ENCODE measurements at regions not wholly inside any gene's neighbourhood (a gene's known extent, or its start where the extent isn't known, plus 50 kb on each side); places are given as distances from the start of the nearest gene placed in this dataset.
A peak's percentile ranks its signal among the peaks of the same experiment; 100 is the strongest.
"Not testable (repeated sequence)": the region's sequence is repeated elsewhere in the genome, so short reads cannot be mapped to it uniquely, and the experiment has no call there.

GRCh38 chr6:121678245-121678644 lies 242.8 kb downstream of the GJA1 start:
- Mint-ChIP-seq H3K4me1 (no peaks in the 10 kb centered on the region), H3K27ac (no peak overlapping the region), H3K36me3 (no peaks in the 10 kb centered on the region), H3K27me3 (no peaks in the 10 kb centered on the region), H3K9me3 (ENCODE audit: low read depth) (no peaks in the 10 kb centered on the region), H3K4me3 (no peak overlapping the region)
- CTCF ChIA-PET: no interaction called here
- ATAC-seq (no peak), DNase-seq (no peak)

- no peaks in the 10 kb centered on the region for H3K4me1 Mint-ChIP-seq
- no peak overlapping the region for H3K27ac Mint-ChIP-seq
- DNase-seq: no peak
- no peaks in the 10 kb centered on the region for H3K27me3 Mint-ChIP-seq
- no peak overlapping the region for H3K4me3 Mint-ChIP-seq
- CTCF ChIA-PET: no interaction called here
- ATAC-seq: no peak
- H3K36me3 Mint-ChIP-seq: no peaks in the 10 kb centered on the region
- H3K9me3 Mint-ChIP-seq (ENCODE audit: low read depth): no peaks in the 10 kb centered on the region
Observed at GRCh38 chr6:121680058-121680457, 244.6 kb downstream of the GJA1 start.

GRCh38 chr6:121682666-121683065 lies 247.2 kb downstream of the GJA1 start:
- Mint-ChIP-seq H3K9me3 (ENCODE audit: low read depth) (no peaks in the 10 kb centered on the region), H3K27ac (no peak overlapping the region), H3K27me3 (no peaks in the 10 kb centered on the region), H3K4me1 (no peaks in the 10 kb centered on the region), H3K36me3 (no peaks in the 10 kb centered on the region), H3K4me3 (no peak overlapping the region)
- CTCF ChIA-PET: no interaction called here
- ATAC-seq (no peak), DNase-seq (no peak)

- CTCF ChIA-PET; H3K27ac Mint-ChIP-seq; H3K4me1 Mint-ChIP-seq; H3K27me3 Mint-ChIP-seq; ATAC-seq; H3K36me3 Mint-ChIP-seq; H3K4me3 Mint-ChIP-seq; H3K9me3 Mint-ChIP-seq (ENCODE audit: low read depth); DNase-seq: not testable (repeated sequence)
Observed at GRCh38 chr6:121685806-121686205, 250.4 kb downstream of the GJA1 start.

- no peak overlapping the region for H3K27ac Mint-ChIP-seq
- ATAC-seq (no peak), DNase-seq (no peak)
- no peaks in the 10 kb centered on the region for H3K9me3 Mint-ChIP-seq (ENCODE audit: low read depth)
- H3K4me1 Mint-ChIP-seq: no peaks in the 10 kb centered on the region
- no peaks in the 10 kb centered on the region for H3K27me3 Mint-ChIP-seq
- no peaks in the 10 kb centered on the region for H3K36me3 Mint-ChIP-seq
- CTCF ChIA-PET: no interaction called here
- H3K4me3 Mint-ChIP-seq: peak overlapping the region; percentile 11
Observed at GRCh38 chr6:121686611-121687023, 251.2 kb downstream of the GJA1 start.

- no peaks in the 10 kb centered on the region for H3K4me1 Mint-ChIP-seq
- no peak overlapping the region for H3K27ac Mint-ChIP-seq
- DNase-seq: no peak
- no peaks in the 10 kb centered on the region for H3K36me3 Mint-ChIP-seq
- no peaks in the 10 kb centered on the region for H3K27me3 Mint-ChIP-seq
- ATAC-seq: no peak
- no peak overlapping the region for H3K4me3 Mint-ChIP-seq
- CTCF ChIA-PET: no interaction called here
- no peaks in the 10 kb centered on the region for H3K9me3 Mint-ChIP-seq (ENCODE audit: low read depth)
Observed at GRCh38 chr6:121688974-121689373, 253.5 kb downstream of the GJA1 start.

GRCh38 chr6:121691126-121691551 lies 255.7 kb downstream of the GJA1 start:
- DNase-seq (no peak), ATAC-seq (no peak)
- H3K4me1 Mint-ChIP-seq: no peaks in the 10 kb centered on the region
- no peak overlapping the region for H3K4me3 Mint-ChIP-seq
- CTCF ChIA-PET: no interaction called here
- H3K27ac Mint-ChIP-seq: no peak overlapping the region
- no peaks in the 10 kb centered on the region for H3K27me3 Mint-ChIP-seq
- H3K36me3 Mint-ChIP-seq: no peaks in the 10 kb centered on the region
- no peaks in the 10 kb centered on the region for H3K9me3 Mint-ChIP-seq (ENCODE audit: low read depth)

GRCh38 chr6:121694389-121694788 lies 258.9 kb downstream of the GJA1 start:
- ATAC-seq (no peak), DNase-seq (no peak)
- H3K27me3 Mint-ChIP-seq: no peaks in the 10 kb centered on the region
- no peak overlapping the region for H3K4me3 Mint-ChIP-seq
- CTCF ChIA-PET: no interaction called here
- H3K36me3 Mint-ChIP-seq: no peaks in the 10 kb centered on the region
- peaks cover 2% of the 10 kb centered on the region for H3K9me3 Mint-ChIP-seq (ENCODE audit: low read depth)
- H3K27ac Mint-ChIP-seq: no peak overlapping the region
- no peaks in the 10 kb centered on the region for H3K4me1 Mint-ChIP-seq

GRCh38 chr6:121694801-121695251 lies 259.4 kb downstream of the GJA1 start:
- no peak overlapping the region for H3K4me3 Mint-ChIP-seq
- CTCF ChIA-PET: no interaction called here
- no peaks in the 10 kb centered on the region for H3K36me3 Mint-ChIP-seq
- no peak for DNase-seq
- peaks cover 2% of the 10 kb centered on the region for H3K9me3 Mint-ChIP-seq (ENCODE audit: low read depth)
- H3K27ac Mint-ChIP-seq: no peak overlapping the region
- H3K27me3 Mint-ChIP-seq: no peaks in the 10 kb centered on the region
- no peaks in the 10 kb centered on the region for H3K4me1 Mint-ChIP-seq
- no peak for ATAC-seq

GRCh38 chr6:121695329-121695728 lies 259.9 kb downstream of the GJA1 start:
- no peak overlapping the region for H3K4me3 Mint-ChIP-seq
- peaks cover 2% of the 10 kb centered on the region for H3K9me3 Mint-ChIP-seq (ENCODE audit: low read depth)
- CTCF ChIA-PET: no interaction called here
- no peaks in the 10 kb centered on the region for H3K4me1 Mint-ChIP-seq
- H3K27me3 Mint-ChIP-seq: no peaks in the 10 kb centered on the region
- no peaks in the 10 kb centered on the region for H3K36me3 Mint-ChIP-seq
- H3K27ac Mint-ChIP-seq: no peak overlapping the region
- DNase-seq: no peak
- ATAC-seq: no peak

GRCh38 chr6:121697921-121698320 lies 262.5 kb downstream of the GJA1 start:
- no peak overlapping the region for H3K4me3 Mint-ChIP-seq
- no peaks in the 10 kb centered on the region for H3K36me3 Mint-ChIP-seq
- H3K4me1 Mint-ChIP-seq: no peaks in the 10 kb centered on the region
- no peak overlapping the region for H3K27ac Mint-ChIP-seq
- H3K27me3 Mint-ChIP-seq: no peaks in the 10 kb centered on the region
- CTCF ChIA-PET: no interaction called here
- DNase-seq (no peak), ATAC-seq (no peak)
- H3K9me3 Mint-ChIP-seq (ENCODE audit: low read depth): peaks cover 2% of the 10 kb centered on the region

- Mint-ChIP-seq H3K36me3 (no peaks in the 10 kb centered on the region), H3K4me3 (no peak overlapping the region)
- CTCF ChIA-PET: no interaction called here
Observed at GRCh38 chr6:121698617-121699016, 263.2 kb downstream of the GJA1 start.

GRCh38 chr6:121703129-121703528 lies 267.7 kb downstream of the GJA1 start:
- H3K4me3 Mint-ChIP-seq; H3K9me3 Mint-ChIP-seq (ENCODE audit: low read depth); H3K4me1 Mint-ChIP-seq; ATAC-seq; H3K27ac Mint-ChIP-seq; H3K36me3 Mint-ChIP-seq; DNase-seq; H3K27me3 Mint-ChIP-seq; CTCF ChIA-PET: not testable (repeated sequence)

More at GRCh38 chr6:121698617-121699016, 263.2 kb downstream of the GJA1 start:
- Mint-ChIP-seq H3K27me3 (no peaks in the 10 kb centered on the region), H3K9me3 (ENCODE audit: low read depth) (peaks cover 2% of the 10 kb centered on the region), H3K27ac (no peak overlapping the region), H3K4me1 (no peaks in the 10 kb centered on the region)
- DNase-seq (no peak), ATAC-seq (no peak)

GRCh38 chr6:121711472-121711871 lies 276.0 kb downstream of the GJA1 start:
- CTCF ChIA-PET: no interaction called here
- DNase-seq (no peak), ATAC-seq (no peak)
- no peaks in the 10 kb centered on the region for H3K36me3 Mint-ChIP-seq
- H3K27me3 Mint-ChIP-seq: no peaks in the 10 kb centered on the region
- peaks cover 2% of the 10 kb centered on the region for H3K9me3 Mint-ChIP-seq (ENCODE audit: low read depth)
- no peaks in the 10 kb centered on the region for H3K4me1 Mint-ChIP-seq
- no peak overlapping the region for H3K27ac Mint-ChIP-seq
- no peak overlapping the region for H3K4me3 Mint-ChIP-seq

GRCh38 chr6:121717686-121718085 lies 282.2 kb downstream of the GJA1 start:
- no peaks in the 10 kb centered on the region for H3K36me3 Mint-ChIP-seq
- no peak overlapping the region for H3K4me3 Mint-ChIP-seq
- H3K27me3 Mint-ChIP-seq: no peaks in the 10 kb centered on the region
- ATAC-seq: no peak
- H3K27ac Mint-ChIP-seq: no peak overlapping the region
- DNase-seq: no peak
- CTCF ChIA-PET: no interaction called here
- no peaks in the 10 kb centered on the region for H3K4me1 Mint-ChIP-seq
- peaks cover 3% of the 10 kb centered on the region for H3K9me3 Mint-ChIP-seq (ENCODE audit: low read depth)

Data from activated CD8-positive, alpha-beta memory T cell treated with anti-CD3 and anti-CD28 coated beads, Interleukin-2, amount 10 ng/mL, durations not matched to agents 7 days and 5 days (primary cell).